AG20443 (cell line): ENCODE measurements at regions not wholly inside any gene's neighbourhood (a gene's known extent, or its start where the extent isn't known, plus 50 kb on each side); places are given as distances from the start of the nearest gene placed in this dataset.

ENCODE experiments used
- DNase-seq: peaks from one replicate; pipeline ENCODE4 v3.0.0; 2012; ENCODE audit warnings: low spot score, mixed read lengths

DNA sequence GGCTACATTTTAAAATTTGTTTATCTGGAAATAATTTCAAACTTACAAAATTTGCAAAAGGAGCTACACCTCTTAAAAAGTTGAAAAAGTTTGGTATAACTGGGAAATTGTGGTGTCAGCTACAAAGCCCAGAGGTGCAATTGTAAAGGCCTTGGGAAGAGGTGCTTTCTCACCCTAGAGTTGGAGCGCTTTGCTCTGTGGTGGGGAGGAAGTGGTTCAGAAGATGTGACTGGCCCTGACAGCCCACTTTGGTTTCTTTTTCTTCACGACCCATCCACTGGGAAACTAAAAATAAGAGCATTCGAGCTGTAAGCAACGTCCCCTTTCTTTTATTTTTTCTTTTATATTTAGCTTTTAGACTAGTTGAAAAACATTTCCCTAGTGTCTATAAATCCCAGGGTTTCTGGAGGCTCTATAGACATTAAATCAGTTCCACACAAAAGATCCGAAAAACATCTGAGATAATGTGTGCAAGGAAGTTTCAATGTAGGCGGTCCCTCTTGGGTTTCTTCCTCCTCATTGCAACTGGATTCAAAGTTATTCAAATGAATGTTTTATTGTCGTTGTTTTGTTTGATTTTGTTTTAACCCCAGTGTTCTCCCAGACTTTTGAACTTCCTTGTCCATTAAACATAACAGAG lies 397.8 kb downstream of the KIF16B start:
- DNase-seq = no peak

DNA sequence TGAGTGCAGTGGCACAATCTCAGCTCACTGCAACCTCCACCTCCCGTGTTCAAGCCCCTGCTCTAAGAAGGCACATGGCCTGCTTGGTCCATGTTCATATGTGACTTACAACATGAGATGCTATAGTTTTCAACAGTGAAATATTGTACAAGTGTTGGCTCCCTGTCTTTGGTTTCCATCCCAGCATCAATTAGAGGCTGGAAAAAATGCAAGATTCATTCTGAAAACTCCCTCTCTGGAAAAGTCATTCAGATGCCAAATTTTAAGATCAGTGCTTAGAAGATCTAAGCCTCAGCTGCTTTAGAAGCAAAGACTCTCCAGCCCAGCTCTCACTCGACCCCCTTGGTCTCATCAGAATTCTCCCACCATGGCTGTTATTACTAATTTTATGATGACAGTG lies 398.9 kb downstream of the KIF16B start:
- DNase-seq = no peak

DNA sequence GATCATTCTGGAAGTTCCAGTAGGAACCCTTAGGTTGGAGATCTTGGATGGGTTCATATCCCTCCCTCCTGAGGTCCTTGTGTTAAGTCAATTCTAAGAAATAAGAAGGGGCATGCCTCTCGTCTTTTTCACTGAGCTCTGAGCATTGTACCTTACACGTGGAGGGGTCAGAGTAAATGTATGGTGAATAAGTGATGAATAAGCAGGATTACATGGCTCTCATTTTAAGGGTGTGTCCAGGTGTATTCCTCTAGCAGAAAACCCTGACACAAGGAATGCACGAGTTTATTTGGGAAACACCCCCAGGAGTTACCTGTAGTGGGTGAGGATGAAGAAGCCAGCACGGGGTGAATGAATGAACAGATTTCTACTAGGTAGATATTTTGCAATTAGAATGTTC lies 400.2 kb downstream of the KIF16B start:
- DNase-seq = no peak

DNA sequence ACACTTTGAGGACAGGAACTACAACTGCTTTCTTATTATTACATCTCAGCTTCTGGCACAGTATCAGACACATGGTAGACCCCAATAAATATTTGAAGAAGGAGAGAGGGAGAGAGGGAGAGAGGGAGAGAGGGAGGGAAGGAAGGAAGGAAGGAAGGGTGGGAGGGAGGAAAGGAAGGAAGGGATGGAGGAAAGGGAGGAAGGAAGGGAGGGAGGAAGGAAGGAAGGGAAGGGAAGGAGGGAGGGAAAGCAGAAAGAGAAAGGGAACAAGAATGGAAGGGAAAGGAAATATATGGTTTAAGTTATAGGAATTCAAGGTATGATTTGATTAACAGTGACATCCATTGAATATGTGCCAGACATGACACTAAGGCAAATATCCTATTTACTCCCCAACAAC lies 402.1 kb downstream of the KIF16B start:
- DNase-seq = no peak

DNA sequence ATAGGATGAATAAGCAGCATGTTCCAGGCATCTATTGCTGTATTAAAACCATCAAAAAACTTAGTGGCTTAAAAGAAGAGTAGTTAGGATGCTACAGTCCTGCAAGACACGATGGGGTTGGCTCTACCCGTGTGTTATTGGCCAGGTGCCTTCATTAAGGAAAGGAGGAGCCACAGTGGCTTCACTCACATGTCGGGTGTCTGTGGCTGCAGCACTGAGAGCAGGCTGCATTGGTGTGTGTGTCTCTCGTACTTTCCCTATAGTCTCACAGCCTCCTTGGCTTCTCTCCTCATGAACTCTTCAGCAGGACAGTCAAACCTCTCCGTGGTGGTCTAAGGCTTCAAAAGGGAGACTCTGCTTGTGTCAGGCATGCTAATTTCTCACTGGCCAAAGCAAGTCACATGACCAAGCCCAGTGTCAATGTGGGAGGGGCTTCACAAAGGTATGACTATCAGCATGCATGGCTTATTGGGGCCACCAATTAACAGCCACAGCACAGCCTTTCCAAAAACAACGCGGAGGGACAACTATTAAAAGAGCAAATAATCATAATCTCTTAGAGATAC lies 402.8 kb downstream of the KIF16B start:
- DNase-seq = no peak

DNA sequence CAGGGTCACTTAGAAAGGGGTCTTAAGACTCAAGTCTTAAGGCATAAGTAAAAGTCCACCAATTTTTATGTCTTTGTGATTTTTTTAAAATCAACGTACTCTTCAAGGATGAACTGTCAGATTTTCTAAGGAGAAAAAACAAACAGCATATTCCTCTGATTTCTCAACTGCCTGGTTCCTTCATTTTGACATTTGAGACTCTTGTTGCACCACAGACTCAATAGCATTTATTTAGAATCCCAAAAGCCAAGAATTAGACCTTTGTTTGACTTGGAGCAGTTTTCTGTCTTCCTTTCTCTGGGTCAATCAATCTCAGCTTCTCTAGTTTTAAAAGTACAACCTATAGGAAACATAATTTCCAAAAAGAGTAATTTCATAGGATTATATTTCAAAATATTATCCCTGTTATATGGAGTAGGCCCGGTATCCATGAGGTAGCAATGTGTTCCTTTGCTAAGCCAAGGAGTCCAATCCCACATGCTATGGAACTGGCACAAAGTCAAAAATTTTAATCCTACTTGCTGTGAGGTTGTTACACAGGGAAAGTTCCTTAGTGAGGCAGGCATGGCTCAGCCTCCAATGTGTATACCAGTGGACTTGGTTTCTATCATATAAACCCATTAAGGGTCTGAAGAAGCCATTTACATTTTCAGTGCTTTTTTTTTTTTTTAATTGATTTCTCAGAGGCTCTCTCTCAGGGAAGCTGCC lies 405.7 kb downstream of the KIF16B start:
- DNase-seq = no peak

DNA sequence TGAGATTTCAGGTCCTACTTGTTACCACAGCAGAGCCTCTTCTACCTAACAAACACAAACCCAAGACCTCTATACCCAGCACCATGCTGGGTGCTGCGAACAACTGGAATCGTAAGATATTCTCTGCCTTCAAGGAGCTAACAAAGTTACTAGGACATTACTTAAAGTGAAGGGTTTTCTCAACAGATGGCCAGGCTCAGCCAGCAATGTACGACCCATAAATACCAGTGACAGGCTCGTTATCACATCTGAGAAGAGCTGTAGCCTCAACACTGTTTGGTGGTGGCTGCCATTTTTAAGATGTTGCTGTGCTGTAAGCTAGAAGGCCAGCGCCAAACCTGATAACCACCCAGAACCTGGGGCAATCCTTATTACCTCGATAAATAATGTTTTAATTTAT lies 406.5 kb downstream of the KIF16B start:
- DNase-seq = no peak

DNA sequence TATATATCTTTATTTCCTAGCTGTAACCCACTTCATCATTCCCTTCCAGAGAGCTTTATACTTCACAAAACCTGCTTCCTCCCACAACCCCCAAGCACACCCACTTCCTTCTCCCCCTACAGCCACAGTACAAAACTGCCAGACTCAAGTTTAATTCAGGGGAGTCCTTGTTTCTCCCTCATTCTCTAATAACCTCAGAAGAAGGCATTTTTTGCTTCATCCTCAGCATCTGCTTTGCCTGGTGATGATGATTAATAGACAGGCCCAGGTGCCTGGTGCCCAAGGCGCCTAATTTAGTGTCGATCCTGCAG lies 414.3 kb downstream of the KIF16B start:
- DNase-seq = no peak

DNA sequence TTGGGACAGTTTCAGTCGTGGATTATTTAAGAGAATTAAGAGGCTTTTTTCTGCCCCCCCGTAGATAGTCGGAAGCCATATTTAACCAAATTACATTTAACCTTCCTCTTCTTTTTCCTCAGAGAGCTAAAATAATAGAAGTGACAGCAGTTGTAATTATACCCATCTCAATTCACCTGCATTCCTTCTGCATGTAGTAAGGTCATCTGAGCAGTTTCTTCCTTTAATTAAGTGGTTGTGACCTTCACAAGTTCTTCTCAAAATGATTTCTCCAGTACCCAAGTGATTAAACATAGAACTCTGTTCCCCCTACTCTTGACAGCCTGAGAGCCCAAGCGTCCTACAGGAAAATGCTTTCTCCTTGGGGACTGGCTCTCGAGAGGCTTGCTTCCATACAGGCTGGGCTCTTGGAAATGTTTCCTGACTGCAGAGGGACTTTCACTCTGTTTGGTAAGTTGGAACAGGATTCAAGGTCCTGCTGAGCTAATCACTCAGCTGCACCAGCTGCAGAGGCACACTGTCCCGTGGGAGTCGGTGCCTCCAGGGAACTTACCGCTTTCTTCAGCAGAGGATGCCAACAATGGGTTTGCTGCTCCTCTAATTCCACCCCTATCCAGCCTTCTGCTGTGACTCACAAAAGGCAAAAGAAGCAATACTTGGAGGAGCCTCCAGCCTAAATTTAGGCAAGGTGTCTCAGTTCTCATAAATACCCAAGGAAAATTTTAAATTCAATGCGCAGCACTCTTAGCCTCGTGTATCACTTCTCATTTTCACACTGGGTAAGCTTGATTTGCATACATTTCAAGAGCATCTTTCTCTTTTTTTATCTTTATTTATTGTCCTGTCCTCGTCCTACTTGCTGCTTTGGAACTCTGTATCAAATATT lies 414.9 kb downstream of the KIF16B start:
- DNase-seq = no peak

DNA sequence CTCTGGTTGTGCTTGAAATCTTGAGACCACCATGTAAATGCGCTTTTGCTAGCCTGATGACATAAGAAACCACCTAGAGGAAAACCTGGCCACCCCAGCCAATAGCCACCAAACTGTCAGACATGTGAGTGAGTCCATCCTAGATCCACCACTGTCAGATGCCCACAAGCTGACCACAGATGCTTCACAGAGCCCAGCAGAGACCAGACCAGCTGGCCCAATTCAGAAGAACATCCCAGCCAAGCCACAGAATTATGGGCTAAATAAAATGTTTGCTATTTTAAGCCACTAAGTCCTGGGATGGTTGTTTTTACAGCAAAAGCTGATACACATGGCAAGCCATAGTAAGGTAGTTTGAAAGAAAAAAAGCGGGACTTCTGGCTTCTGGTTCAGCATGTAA lies 425.3 kb downstream of the KIF16B start:
- DNase-seq = no peak

DNA sequence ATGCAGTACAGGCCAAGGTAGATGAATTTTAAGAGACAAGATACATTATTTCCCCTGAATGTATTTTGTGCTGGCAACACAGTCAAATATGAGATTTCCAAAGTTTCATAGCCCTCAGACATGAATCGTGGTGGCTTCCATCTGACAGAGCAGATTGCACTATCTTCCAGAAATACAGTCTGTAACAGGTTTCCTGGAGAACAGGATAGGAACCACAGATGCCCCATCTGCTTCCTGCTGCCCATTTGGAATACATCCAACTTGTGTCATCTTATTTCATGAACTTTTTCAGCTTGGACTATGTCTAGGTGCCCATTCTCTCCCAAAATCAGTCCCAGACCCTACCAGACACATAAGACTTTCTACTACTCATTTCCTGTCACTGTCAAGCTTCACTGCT lies 426.0 kb downstream of the KIF16B start:
- DNase-seq = no peak

DNA sequence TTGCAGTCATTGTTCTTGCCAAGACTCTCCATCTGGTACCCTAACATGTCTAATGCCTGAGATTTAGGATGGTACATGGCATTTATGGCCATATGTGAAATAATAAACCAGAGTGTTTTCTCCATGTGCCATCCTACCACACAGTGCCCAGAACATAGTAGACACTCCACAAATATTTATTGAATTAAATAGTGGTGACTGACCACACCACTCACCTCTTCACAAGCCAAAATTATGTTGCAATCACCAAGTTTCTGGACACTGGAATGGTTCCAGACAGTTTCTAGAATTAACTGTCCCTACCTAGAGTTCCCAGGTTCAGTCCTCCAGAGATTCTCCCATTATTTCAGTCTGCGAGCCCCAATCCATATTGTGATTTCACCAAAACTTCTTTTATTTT lies 427.3 kb downstream of the KIF16B start:
- no peak for DNase-seq

DNA sequence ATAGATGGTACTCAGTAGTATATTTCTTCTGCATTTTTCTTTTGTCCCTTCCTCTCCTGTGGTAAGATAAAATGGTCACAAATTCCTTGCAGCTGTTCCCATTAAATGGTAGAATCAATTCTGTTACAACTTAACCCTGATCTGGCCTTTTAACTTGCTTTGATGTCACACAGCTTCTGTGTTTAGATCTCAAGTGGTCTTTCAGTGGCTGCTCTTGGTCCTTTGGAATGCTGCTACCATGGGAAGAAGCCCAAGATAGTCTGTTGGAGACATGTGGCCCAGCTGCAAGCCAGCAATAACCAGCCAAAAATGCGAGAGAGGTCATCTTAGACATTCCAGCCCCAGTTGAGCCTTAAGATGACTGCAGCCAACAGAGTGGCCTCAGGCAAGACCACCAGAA lies 429.7 kb downstream of the KIF16B start:
- DNase-seq = no peak

DNA sequence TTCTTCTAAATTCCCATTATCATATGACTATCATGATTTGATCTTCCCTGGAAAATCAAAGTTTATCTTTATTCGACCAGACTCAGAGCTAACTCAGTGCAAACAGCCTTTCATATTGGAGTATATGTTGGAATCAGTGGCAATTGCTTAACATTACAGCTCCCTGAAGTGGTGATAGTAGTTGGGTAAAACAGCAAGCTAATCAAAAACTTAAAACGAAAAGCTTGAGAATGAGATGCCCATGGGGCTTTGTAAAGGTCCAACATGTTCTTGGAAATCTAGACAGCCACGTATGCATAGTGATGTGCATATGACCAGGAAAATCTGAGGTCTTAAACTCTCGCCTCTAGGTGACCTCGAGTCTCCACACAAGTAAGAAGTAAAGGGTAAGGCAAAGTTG lies 437.6 kb downstream of the KIF16B start:
- no peak for DNase-seq

DNA sequence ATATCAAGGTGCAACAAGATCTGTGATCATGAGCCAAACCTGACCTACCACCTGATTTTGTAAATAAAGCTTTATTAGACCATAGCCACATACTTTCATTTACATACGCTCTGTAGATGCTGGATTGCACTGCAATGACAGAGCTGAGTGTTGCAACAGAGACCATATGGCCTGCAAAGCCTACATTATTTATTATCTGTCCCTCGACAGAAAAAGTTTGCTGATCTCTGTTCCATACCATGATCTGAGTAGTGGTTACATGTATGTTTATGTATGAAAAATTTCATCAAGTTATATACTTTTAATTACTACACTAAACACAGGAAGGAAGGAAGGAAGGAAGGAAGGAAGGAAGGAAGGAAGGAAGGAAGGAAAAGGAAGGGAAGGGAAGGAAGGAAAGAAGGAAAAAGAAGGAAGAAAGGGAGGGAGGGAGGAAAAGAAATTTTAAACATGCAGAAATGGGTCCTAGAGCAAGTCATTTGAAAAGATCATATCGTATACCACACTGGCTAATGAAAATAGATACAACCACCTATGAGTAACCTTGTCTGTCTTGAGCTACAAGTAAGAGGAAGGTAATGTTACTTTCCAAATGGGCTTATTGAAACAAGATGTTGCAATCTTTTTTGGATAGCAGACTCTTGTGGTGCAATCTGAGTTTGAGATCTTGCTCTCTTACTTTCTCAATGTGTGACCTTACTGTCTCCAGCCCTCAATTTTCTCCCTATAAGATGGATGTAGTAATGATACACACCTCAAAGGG lies 441.0 kb downstream of the KIF16B start:
- no peak for DNase-seq

DNA sequence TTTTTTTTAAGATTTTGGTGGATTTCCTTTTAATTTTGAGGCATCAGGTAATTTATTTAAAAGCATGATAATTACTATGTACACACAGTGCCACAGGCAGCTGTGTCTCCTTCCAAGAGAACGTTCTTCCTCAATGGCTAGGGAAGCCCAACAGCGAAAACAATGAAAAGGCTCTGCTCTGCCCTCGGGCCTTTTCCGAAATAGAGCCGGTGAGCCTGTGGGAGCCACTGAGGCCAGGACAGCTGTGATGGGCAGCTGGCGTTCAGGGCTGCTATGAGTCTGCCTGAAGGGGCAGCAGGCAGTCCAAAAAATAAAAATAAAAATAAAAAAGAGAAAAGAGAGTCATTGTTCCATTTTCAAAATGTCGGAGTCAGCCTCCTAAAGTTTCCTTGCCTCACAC lies 443.8 kb downstream of the KIF16B start:
- DNase-seq = no peak

DNA sequence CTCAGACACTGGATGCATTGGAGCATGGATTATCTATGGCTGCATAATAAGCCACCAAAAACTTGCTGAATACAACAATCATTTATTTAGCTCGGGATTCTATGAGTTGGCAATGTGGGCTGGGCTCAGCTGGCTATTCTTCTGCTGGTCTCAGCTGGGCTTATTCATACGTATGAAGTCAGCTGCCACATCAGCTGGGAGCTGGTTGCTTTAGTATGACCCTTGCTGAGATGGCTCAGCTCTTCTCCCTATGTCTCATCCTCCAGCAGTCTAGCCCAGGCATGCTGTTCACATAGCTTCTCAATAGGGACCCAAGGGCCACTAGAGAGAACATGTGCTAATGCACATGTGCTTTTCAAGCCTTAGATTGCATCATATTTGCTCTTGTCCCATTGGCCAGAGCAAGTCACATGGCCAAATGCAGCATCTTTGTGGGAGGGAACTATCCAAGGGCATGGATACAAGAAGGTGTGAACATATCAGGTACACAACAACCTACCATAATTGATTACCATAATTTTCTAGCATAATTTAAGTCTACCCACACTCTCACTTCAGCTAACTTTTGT lies 444.6 kb downstream of the KIF16B start:
- DNase-seq = no peak

DNA sequence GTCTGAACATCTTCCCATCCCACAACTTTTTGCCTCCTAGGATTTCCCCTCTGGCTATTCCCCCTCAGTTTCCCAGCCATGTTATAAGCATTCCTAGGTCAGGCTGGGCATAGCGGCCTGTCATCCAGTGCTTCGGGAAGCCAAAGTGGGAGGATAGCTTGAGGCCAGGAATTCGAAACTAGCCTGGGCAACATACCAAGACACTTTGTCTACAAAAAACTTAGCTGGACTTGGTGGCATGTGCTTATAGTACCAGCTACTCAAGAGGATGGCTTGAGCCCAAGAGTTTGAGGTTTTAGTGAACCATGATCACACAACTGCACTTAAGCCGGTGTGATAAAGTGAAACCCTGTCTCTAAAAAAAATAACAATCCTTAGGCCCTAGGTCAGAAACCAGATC lies 447.4 kb downstream of the KIF16B start:
- DNase-seq = no peak

DNA sequence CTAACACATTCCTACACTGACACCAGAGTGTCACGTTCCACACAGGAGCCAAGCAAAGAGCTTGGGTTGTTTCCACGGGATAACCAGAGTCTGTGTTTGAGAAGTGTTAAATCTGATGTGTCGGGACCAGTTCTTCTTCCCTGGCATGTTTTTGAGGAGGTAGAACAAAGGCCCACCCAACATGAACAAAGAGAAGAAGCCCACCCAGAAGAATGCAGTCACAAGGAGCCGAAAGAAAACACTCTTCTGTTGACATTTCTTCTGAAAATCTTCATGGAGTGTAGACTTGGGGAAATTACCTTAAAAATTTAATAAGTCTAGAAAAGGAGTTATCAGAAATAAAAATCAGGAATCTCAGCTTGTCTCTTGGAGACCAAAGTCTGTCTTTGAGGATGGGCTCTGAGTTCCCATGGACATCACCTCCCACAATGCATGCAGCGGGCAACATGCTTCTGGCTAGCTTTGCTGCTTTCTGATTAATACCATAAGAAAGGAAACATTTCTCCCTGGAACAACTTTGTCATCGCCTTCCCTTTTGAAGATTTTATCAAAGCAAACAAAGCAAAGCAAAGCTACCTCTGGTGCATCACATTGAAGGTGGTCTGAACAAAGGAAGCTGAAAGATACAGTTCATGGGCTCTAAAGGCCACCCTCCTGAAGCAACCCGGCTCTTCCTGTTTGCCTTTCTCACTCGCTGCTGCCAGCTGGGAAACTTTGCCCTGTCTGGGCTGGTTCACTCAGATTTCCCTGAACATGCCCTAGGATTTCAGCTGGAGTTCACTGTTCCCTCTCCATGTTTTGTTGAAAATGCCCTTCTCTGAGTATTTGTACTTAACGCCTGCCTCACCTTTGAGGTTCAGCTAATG lies 448.1 kb downstream of the KIF16B start:
- DNase-seq = no peak

DNA sequence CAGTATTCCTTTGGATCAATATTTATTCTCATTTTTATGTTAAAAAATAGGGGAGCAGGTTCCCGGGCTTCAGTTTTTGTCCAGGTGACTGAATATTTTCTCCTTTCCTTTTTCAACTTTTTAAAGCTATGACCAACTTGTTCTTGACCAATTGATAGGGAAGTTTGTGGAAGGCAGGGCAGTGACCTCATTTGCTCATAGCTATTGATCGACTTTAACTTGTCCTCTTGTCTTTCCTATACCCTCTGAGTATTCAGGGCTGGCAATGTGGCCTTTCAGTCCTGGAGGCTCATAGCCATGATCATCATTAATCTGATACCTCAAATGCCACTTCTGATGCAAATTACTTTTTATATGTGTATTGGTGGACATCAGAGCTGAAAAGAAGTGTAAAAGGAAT lies 448.8 kb downstream of the KIF16B start:
- DNase-seq = no peak

DNA sequence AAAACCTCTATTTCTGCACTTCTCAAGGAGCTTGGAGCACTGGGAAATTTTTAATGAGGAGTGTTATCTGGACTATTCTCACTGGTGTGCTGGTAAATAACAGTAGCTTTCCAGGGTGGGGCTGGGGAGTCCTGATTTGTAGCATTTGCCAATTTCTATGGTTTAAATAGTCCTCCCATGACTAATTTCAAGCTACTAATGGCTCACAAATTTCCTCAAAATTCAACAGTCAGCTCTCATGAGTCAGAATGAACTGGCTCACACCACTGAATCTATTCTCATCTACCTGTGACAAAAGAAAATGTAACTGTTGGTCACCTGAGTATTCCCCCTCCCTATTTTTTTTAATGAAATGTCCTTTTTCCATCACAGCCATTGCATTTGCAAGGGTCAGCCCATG lies 449.6 kb downstream of the KIF16B start:
- DNase-seq = no peak
